ENCODE measurements at regions not wholly inside any gene's neighbourhood (a gene's known extent, or its start where the extent isn't known, plus 50 kb on each side); places are given as distances from the start of the nearest gene placed in this dataset.

DNA sequence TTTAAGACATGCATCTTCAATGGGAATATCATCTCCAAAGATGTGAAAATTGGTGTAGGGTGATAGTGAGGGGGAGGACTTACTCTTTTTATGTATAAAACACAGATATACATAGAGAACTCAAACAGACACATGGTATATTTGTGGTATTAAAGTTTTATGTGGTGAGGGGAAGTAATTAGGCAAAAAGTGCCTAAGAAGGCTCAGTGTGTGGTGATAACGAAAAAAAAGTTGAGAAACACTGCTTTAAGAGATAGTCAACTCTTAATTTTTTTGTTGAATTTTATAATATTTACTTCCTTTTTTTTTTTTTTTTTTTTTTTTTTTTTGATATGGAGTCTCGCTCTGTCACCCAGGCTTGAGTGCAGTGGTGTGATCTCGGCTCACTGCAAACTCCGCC, 174.2 kb upstream of the FRMD4B start:
- no TSS peak for BruUV-seq (replicated peaks)
- no peak overlapping the region for H3K4me2 ChIP-seq (ENCODE audit: control insufficient read depth, insufficient read depth)
- WGBS (ENCODE audit: insufficient coverage, insufficient replicate concordance, low lambda C conversion rate, missing lambda C conversion rate), result 35% methylated on average over 4 of the region's 4 CpGs
- no peak overlapping the region for H3K27ac ChIP-seq (ENCODE audit: control insufficient read depth, insufficient read depth)
- no peaks in the 10 kb centered on the region for H3K36me3 ChIP-seq (ENCODE audit: control insufficient read depth in 2 of 2, insufficient read depth in 2 of 2, low read length in 1 of 2)
- RAD21 ChIA-PET (ENCODE audit: unreplicated experiment), result no interaction called here
- in situ Hi-C loops (cut with MboI), result no loop called here
- H3K4me1 ChIP-seq (ENCODE audit: control insufficient read depth, insufficient read depth, low read length), result no peaks in the 10 kb centered on the region
- H3K79me2 ChIP-seq (ENCODE audit: control insufficient read depth, insufficient read depth, low read length), result no peaks in the 10 kb centered on the region
- no peak overlapping the region for H3K4me3 ChIP-seq
- intact Hi-C loops (cut with micrococcal nuclease; ENCODE audit: unreplicated experiment), result no loop called here
- POLR2A ChIA-PET, result no interaction called here
- H2AFZ ChIP-seq (ENCODE audit: control insufficient read depth, low read depth, low read length), result no peak overlapping the region
- H4K20me1 ChIP-seq (ENCODE audit: control insufficient read depth, insufficient read depth), result no peaks in the 10 kb centered on the region
- CTCF ChIA-PET, result no interaction called here
- H3K27me3 ChIP-seq (replicated peaks in 1 of 2; ENCODE audit: control insufficient read depth in 2 of 2, insufficient read depth in 2 of 2, low read length in 1 of 2), result no peaks in the 10 kb centered on the region
- H3K9ac ChIP-seq (ENCODE audit: control insufficient read depth, insufficient read depth, low read length), result no peak overlapping the region
- DNase-seq (ENCODE audit: low read depth, low spot score), result no peak
- SMC1A ChIA-PET (ENCODE audit: uncharacterized antibody, unreplicated experiment), result no interaction called here
- no peaks in the 10 kb centered on the region for H3K9me3 ChIP-seq (replicated peaks; ENCODE audit: control insufficient read depth, insufficient read depth, low read length)
- TF ChIP-seq, protein P1, sequence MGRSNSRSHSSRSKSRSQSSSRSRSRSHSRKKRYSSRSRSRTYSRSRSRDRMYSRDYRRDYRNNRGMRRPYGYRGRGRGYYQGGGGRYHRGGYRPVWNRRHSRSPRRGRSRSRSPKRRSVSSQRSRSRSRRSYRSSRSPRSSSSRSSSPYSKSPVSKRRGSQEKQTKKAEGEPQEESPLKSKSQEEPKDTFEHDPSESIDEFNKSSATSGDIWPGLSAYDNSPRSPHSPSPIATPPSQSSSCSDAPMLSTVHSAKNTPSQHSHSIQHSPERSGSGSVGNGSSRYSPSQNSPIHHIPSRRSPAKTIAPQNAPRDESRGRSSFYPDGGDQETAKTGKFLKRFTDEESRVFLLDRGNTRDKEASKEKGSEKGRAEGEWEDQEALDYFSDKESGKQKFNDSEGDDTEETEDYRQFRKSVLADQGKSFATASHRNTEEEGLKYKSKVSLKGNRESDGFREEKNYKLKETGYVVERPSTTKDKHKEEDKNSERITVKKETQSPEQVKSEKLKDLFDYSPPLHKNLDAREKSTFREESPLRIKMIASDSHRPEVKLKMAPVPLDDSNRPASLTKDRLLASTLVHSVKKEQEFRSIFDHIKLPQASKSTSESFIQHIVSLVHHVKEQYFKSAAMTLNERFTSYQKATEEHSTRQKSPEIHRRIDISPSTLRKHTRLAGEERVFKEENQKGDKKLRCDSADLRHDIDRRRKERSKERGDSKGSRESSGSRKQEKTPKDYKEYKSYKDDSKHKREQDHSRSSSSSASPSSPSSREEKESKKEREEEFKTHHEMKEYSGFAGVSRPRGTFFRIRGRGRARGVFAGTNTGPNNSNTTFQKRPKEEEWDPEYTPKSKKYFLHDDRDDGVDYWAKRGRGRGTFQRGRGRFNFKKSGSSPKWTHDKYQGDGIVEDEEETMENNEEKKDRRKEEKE (IDR thresholded peaks at IDR 0.05), result no peak
- TF ChIP-seq RAD51 (IDR thresholded peaks at IDR 0.05) (no peak), SRF (IDR thresholded peaks at IDR 0.05; ENCODE audit: low read depth in 2 of 2, low read length in 2 of 2) (no peak), NR2F1 (conservative IDR thresholded peaks at IDR 0.05) (no peak), HDAC2 (IDR thresholded peaks at IDR 0.05) (no peak)
- TF ChIP-seq, protein P2, sequence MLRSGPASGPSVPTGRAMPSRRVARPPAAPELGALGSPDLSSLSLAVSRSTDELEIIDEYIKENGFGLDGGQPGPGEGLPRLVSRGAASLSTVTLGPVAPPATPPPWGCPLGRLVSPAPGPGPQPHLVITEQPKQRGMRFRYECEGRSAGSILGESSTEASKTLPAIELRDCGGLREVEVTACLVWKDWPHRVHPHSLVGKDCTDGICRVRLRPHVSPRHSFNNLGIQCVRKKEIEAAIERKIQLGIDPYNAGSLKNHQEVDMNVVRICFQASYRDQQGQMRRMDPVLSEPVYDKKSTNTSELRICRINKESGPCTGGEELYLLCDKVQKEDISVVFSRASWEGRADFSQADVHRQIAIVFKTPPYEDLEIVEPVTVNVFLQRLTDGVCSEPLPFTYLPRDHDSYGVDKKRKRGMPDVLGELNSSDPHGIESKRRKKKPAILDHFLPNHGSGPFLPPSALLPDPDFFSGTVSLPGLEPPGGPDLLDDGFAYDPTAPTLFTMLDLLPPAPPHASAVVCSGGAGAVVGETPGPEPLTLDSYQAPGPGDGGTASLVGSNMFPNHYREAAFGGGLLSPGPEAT (IDR thresholded peaks at IDR 0.05; ENCODE audit: low read depth), result no peak
- TF ChIP-seq, protein P3, sequence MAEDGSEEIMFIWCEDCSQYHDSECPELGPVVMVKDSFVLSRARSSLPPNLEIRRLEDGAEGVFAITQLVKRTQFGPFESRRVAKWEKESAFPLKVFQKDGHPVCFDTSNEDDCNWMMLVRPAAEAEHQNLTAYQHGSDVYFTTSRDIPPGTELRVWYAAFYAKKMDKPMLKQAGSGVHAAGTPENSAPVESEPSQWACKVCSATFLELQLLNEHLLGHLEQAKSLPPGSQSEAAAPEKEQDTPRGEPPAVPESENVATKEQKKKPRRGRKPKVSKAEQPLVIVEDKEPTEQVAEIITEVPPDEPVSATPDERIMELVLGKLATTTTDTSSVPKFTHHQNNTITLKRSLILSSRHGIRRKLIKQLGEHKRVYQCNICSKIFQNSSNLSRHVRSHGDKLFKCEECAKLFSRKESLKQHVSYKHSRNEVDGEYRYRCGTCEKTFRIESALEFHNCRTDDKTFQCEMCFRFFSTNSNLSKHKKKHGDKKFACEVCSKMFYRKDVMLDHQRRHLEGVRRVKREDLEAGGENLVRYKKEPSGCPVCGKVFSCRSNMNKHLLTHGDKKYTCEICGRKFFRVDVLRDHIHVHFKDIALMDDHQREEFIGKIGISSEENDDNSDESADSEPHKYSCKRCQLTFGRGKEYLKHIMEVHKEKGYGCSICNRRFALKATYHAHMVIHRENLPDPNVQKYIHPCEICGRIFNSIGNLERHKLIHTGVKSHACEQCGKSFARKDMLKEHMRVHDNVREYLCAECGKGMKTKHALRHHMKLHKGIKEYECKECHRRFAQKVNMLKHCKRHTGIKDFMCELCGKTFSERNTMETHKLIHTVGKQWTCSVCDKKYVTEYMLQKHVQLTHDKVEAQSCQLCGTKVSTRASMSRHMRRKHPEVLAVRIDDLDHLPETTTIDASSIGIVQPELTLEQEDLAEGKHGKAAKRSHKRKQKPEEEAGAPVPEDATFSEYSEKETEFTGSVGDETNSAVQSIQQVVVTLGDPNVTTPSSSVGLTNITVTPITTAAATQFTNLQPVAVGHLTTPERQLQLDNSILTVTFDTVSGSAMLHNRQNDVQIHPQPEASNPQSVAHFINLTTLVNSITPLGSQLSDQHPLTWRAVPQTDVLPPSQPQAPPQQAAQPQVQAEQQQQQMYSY (CRISPR knock-in tag; IDR thresholded peaks at IDR 0.05), result no peak
- ATAC-seq, result no peak
- no peak for FAIRE-seq
